ENCODE measurements at regions not wholly inside any gene's neighbourhood (a gene's known extent, or its start where the extent isn't known, plus 50 kb on each side); places are given as distances from the start of the nearest gene placed in this dataset.

DNA sequence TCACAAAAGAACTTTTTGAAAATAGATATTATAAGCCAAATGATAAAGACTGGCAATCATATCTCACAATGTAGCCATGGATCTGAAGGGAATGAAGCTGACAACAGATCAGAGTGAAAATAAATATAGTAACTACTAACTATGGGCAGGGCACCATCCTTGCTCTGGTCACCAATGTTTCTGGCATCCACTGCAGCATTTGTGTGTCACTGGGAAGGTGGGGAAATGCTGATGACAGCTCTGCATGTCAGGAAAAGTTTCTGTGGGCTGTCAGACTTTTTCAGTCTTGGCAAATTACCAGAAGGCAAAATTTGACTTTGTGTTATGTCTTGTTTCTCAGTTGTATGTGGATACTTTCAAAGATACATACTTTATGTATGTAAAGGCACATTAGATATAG lies 195.6 kb downstream of the ZNF326 start:
- DNase-seq, result no peak

DNA sequence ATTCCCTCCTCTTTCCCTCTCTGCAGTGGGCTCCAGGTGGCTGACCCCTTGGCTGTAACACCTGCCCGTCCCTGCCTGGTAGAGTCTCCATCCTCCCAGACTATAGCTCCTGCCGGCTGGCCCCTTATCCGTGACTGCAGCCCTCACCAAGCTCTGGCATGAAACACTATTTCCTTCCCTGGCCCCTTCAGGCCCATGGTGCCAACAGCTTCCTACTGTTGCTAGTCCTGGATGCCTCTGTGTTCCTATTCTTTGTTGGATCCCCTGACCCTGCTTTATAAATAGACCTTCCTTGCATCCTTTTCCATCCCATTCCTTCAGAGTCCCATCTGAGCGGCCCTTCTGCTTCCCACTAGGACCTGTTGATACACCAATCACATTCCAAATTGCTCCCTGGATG lies 195.0 kb downstream of the ZNF326 start:
- no peak for DNase-seq

DNA sequence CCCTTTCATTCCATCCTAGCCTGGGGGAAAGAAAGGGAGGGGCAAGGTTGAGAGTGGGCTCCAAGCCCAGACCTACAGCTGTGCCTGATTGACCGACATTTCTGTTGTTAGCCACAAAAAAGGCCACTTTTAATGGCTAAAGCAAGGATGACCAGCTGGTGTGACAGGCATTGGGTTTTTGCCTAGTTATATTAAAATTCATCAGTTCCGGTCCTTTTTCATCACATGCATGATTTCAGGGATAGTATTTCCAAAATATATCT lies 192.3 kb downstream of the ZNF326 start:
- DNase-seq, result no peak

DNA sequence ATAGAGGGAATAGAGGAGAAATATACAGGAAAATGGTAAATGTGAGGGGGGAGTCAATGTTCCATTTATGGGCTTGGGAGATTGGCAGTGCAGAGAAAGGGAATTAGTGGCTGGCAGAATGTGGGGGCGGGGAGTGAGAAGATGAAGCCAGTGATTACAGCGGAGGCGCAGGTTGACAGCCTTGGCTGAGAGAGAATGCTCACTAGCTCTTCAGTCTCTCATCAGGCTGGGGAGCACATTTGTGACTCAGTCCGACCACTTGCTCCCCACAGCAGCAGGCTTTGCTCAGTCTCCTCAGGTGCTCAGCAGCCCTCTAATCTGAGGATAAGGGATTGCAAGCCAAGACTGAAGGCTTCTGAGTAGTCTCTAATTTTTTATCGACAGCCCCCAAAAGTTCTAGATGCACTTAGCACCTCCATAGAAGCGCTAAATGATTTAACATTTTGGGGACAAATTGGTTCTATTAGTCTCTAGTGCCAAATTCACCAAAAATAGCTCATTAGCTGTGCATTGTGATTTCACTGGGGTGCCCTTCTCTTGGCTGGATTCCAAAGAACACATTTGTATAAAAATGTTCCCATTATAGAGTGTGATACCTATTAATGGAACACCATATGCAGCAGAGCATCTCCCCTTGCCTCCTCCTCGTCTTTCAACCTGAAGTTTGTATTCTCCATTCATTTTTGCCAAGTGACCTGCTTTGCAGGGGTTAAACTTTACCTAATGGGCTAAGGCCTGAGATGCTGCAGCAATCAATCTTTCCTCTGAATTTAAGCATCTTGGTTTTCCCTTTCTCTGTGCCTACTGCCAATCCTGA lies 191.8 kb downstream of the ZNF326 start:
- no peak for DNase-seq

DNA sequence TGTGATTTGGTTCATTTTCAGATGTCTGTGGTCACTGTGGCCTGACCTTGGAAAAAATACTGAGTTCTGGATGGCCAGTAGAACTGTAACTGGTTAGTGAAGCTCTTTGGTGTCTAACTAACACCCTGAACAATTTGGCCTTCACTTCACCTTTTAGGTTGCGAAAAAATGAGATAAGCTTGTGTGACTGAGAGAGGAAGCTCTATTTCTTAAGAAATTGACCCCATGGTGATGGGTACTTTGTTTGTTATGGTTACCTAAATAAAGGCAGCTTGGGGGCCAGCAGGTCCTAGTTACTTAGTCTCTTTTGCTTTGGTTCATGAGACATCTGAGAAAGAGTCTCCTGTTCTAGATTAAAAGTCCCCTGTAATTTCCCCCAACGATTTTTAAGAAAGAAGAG lies 181.6 kb downstream of the ZNF326 start:
- DNase-seq, result no peak

DNA sequence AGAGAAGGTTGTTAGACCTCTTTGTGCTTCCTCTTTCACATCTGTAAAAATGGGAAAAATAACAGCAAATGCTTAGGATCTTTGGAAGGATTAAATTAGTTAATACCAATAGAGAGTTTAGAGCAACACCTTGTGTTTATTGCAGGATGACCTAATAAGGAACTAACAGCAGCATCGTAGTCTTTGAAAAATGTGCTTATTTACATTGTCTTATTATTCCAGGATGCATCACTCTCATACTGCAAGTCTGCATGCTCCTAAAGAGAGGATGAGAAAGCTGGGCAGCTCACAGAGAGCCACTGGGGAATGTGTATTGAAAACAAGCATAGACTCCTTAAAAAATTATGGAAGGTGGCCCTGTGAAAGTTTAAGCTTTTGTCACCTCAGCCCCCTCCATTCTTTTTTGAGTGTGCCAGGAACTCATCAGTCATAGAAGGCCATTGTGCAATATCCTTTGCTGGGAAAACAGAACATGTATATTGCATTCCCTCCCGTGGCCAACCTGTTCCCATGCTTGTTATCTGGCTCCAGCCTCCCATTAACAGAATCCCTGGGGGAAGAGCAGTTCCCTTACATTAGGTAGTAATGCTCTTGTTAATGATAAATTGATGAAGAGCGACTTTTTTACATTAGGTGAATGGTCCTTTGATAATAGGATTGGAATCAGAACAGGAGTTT lies 180.7 kb downstream of the ZNF326 start:
- DNase-seq, result no peak

DNA sequence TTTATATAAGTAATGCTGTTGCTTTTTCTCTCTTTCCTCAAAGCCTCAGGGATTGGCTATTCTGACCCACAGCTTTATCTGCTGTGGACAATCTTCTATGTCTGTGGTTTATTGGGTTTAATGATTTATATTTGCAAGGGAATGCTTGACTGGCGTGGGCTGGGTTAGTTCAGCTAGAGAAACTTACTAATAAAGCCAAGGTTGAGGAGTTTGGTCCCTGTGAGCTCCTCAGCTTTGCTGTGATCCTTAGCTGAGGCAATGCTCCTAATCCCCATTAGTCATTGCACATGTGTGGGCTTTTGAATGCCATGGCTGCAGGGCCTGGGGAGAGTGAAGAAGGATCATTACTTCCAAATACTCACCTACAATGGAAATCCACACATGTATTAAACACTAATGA lies 179.3 kb downstream of the ZNF326 start:
- no peak for DNase-seq

DNA sequence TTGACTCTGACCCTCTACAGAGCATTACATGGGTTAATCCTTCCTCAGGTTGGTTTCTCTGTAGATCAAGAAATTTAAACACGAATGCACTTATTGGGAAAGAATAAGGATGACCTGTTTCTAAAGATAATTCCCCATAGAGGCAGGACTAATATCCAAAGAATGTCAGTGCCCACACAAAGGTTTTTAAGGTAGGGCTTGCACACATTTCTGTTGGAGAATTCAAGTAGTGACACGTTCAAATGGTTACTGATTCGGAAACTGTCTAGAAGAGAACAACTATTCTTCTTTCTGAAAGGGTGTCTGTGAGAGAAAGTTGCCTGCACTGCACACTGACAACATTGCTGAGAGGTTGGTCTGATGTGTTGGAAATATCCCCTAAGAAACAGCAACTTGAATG lies 167.3 kb downstream of the ZNF326 start:
- no peak for DNase-seq

DNA sequence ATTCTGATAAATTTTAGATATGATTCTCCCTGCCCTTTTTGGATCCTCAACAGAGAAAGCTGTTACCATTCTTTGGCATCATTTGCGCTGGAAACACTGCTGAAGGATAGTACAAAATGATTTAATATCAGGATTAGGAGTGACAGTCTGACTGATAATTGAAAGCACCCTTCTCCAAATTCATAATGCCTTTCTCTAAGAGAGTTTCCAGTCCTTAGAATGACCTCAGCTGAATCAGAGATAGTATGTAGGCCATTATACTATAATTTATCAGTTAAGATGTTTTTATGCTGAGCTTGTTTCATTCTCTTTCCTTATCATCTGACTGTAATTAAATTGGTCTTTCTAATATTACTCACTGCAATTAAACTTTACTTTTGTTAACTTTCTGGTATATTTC lies 166.7 kb downstream of the ZNF326 start:
- DNase-seq, result no peak

DNA sequence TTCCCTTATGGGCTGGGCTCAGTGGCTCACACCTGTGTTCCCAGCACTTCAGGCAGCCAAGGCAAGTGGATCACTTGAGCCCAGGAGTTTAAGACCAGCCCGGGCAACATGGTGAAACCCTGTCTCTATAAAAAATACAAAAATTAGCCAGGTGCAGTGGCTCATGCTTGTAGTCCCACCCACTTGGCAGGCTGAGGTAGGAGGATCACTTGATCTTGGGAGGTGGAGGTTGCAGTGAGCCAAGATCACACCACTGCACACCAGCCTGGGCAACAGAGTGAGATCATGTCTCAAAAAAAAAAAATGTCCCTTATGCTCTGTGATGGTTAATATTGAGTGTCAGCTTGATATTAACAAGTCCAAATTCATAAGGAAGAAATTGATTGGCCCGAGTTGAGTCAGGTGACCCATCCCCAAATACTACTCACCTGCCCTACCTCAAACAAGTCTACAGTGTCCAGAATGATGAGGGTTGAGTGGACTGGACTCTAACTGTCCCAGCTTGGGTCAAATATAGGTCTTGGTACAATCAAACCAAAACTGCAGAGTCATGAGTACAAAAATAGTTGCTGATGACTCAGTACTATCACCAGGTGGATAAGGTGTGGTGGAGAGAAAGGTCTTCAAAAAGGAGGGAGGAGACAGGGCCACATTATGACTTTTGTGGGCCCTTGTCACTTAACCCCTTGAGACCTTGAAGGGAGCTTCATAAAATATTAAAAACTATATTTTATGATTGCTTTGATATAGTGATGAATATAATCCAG lies 161.0 kb downstream of the ZNF326 start:
- DNase-seq, result no peak

DNA sequence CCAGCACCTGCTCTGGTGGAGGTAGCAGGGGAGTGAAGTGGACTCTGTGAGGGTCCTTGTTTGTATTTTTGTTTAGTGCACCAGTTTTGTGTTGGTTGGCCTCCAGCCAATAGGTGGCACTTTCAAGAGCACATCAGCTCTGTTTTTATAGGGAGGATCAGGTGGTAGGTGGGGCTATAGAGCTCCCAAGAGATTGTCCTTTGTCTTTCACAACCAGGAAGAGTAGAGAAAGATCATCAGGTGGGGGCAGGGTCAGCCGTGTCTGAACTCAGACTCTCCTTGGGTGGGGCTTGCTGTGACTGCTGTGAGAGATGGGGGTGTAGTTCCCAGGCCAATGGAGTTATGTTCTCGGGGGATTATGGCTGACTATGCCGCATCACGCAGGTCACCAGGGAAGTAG lies 159.8 kb downstream of the ZNF326 start:
- DNase-seq, result no peak

DNA sequence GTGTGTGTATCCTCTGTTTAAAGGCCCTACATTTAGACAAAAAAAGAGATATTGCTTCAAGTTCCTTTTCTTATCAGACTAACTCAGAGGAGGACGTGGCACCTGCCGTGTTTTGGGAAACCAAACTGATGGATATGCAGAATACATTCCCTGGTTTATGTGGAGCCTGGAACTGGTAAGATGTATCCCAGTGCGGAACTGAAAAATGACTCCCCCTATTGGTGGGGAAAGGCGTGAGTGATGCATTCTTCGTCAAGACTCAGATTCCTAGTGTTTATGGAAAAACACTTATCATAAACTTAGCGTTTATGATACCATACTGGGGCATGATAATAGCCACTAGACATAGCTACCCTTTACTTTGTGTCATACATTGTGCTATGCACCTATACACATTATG lies 154.2 kb downstream of the ZNF326 start:
- DNase-seq, result no peak

DNA sequence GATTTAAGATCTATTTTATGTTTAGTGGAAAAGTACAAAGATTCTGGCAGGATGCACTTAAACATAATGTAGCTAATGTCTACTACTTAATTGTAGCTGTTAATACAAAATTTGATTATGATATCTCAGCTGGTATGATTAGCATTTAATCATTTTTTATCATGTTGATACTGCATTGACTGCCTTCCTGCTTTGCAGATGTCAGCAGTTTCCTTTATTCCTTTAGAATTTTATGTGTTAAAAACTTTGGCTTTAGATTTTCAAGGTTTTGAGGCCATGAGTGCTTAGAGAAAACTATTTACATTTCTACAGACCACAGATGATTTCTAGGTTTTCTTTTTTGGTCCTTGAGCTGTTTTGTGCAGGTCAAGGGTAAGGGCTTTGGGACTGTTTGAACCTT lies 152.2 kb downstream of the ZNF326 start:
- DNase-seq, result no peak

DNA sequence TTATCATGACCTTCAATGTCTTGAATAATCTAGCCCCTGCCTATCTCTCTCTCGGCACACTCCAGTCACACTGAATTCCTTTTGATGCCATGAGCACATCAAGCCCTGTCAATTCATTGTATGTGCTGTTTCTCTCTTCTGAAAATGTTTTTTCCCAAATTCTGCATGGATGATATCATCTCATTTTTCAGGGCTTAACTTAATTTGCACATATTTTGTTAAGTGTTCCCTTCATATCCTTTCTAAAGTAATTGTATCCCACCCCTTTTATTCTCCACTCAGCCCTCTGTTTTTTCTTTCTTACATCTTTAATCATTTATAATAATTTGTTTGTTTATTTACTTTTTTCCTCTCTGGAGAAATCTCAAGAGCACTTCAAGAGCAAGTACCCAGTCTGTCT lies 149.9 kb downstream of the ZNF326 start:
- no peak for DNase-seq

DNA sequence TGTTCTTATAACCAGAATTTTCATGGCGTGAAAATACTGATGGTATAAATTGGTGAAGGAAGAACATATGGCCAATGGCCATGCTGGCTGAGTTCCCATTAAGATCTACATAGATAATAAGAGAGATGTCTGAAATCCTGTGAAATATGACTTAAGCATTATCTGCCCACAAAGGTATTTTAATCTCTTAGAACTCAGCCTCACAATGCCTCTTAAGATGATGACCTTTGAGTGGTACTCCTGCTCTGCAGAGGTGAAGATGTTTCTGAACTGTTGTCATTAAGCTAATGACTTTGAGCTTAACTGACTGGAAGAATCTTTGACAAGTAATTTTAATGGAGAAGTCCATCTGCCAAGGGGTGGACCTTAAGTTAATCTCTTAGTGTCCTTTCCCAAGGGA lies 148.7 kb downstream of the ZNF326 start:
- DNase-seq, result no peak

DNA sequence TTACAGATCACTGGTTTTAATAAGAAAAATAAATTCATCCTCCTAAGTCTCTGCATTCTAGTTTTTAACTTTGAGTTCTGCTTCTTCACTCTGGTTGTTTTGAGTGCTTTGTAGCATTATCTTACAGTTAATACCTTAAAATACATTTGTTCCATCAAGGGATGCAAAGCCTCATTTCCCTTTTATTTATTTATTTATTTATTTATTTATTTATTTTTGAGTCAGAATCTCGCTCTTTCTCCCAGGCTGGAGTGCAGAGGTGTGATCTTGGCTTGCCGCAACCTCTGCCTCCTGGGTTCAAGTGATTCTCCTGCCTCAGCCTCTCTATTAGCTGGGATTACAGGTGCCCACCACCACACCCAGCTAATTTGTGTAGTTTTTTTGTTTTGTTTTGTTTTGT lies 147.8 kb downstream of the ZNF326 start:
- DNase-seq, result no peak

DNA sequence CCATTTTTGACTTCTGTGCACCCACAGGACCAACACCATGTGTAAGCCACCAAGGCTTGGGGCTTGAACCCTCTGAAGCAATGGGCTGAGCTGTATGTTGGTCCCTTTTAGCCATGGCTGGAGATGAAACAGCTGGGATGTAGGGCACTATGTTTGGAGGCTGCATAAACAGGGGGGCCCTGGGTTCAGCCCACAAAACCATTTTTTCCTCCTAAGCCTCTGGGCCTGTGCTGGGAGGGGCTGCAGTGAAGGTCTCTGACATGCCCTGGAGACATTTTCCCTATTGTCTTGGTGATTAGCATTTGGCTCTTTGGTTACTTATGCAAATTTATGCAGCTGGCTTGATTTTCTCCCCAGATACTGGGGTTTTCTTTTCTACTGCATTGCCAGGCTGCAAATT lies 144.9 kb downstream of the ZNF326 start:
- no peak for DNase-seq

DNA sequence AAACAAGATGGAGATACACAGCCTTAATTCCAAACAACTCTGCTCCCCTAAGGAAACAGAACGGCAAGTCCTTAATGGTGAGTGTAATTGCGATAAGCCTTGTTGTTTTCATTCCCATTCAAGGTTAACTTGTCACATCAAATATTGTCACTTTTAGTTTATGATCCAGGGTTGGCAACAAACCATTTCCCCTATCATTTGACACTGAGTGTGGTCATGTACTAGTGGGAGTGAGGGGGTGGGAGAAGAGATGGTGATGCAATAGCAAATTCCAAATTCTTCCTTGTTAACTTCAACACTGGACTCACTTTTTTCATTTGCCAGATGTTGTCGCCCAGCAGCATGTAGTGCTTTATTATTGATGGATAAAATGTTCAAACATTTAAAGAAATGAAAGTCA lies 140.4 kb downstream of the ZNF326 start:
- DNase-seq, result no peak

DNA sequence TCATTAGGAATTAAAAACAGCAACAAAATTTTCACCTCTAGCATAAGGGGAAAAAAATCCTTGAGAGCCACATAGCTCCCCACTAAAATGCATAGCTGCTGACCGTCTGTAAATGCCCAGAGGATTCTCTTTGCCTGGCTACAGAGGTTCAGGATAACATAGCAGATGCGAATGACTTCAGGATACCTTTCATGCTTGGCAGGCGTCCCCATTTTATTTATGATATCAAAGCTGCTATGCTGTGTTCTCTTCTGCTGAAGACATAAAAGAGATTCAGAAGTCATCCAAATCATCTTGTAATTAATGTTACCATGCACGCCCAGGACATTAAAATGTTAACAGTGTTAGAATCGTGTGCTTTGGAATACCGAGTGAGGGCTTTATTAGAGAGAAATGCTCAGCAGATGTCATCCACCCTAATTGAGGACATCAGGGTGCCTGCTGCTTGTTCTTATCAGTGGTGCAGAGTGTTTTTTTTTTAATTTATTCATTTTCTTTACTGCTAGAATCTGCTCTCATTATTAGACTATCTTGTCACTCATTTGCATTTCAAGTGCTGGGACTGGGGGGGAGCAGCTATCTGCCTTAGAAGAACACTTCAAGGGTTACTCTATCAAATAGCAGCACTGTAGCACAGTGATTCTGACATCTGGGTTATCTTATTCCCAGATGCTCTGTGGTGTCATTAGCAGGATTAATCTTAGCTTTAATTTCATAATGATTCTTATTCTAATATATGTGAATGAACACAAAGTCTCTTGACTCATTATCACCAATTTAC lies 139.5 kb downstream of the ZNF326 start:
- no peak for DNase-seq

DNA sequence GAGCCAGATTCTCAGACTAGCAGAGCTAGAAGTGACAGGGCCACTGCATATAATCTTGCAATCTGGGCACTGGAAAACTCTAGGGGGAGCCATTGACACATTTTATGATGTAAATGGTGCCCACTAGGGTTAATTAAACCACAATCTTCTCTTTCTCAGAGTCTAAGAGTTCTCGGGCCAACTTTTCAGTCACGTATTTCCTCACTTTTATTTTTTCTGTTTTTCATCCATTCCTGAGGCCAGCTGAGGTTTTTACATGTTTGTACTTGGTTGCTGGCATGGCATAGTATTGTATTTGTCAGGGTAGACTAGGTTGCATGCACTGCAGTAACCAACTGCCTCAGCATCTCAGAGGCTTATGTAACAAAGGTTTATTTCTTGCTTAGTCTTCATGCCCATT lies 138.2 kb downstream of the ZNF326 start:
- no peak for DNase-seq

DNA sequence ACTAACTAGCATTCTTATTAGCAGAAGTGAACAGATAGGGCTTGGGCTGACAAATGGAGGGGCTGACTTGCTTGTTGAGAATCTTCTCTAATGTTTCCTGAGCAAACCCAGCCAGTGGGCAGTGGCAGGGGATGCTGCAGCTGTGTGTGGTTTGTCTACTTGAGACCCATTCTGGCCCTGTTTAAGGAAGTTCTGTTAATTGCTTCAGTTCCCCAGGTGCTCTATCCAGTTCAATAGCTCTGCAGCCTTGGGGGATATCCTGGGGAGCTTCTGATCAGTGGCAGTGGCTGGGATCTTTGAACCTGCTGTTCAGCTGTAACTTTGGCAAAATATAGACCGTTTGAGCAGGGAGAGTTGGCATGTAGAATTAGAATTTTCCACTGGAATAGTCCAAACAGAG lies 137.4 kb downstream of the ZNF326 start:
- no peak for DNase-seq

DNA sequence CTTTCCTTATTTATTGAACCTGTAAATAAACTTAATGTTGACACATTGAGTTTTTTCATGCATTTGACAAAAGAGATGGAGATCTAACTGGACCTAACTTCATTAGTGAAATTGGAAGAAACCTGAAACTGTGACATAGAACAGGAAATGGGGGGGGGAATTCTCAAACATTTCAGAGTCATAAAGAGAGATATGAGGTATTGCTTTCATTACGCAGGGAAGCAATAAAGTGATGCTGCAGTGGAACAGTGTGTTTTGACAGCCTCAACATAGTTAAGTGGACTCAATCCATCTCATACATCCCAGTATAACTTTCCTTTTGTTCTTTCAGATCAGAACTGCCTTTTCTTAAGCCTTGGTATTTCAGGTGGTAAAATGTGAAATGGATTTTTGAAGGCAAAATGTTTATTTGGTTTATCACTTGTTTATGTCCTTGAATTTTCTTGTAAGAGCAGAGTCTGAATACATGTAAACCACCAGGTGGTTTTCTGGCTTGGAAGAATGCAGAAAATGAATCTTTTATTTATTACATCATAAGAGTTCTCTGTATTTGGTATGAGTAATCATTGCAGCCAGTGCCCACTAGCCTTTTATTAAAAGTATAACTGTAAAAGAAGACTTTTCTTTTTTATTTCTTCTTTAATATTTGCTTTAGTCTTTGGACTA lies 132.5 kb downstream of the ZNF326 start:
- DNase-seq, result no peak

DNA sequence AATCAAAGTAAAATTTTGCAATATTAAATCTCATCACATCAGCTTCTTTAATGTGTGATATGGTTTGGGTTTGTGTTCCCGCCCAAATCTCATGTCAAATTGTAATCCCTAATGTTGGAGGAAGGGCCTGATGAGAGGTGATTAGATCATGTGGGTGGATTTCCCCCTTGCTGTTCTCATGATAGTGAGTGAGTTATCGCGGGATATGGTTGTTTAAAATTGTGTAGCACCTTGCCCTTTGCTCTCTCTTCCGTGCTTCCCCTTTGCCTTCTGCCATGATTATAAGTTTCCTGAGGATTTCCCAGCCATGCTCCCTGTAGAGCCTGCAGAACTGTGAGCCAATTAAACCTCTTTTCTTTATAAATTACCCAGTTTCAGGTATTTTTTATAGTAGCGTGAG lies 131.9 kb downstream of the ZNF326 start:
- DNase-seq, result no peak

Data from CD4-positive, alpha-beta T cell treated with Interleukin-4 for 1 hour (primary cell).